ENCODE measurements at regions not wholly inside any gene's neighbourhood (a gene's known extent, or its start where the extent isn't known, plus 50 kb on each side); places are given as distances from the start of the nearest gene placed in this dataset.

DNA sequence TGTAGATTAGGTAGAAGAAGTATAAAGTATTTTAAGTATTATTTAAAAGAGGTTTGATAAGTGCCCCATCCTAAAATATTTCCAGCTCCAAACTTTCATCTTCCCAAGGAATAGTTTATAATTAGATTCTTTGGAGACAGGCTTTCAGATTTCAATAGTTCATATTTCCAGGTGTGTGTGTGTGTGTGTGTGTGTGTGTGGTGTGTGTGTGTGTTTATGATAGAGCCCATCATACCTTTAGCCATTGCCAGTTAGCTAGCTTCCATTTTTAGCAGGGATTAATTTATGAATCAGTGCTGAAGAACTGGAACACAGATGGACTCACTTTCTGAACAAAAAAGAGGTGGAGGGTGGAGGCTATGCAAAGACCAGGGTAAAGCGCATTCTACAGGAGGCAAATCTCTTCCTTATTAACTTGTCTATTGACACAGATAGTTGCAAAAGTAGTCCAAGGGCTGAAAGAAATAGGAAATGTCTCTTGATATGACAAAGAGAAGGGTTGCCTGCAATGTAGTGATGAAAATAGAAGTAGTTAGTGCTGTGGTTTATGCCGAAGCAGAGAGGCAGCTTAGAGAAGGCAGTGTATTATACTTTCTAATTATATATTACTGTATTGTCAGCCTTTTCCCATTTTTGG is 301.1 kb downstream of the MAN2A1 start (continued):
- TF ChIP-seq RFX5 (IDR thresholded peaks at IDR 0.05; ENCODE audit: borderline replicate concordance, low read depth, low read length), result no peak
- TF ChIP-seq TAF7 (optimal IDR thresholded peaks at IDR 0.05; ENCODE audit: borderline replicate concordance, low read depth, low read length), result no peak
- no peak for TF ChIP-seq CBX8 (IDR thresholded peaks at IDR 0.05; ENCODE audit: borderline replicate concordance, low read depth, low read length)
- TF ChIP-seq BACH1 (IDR thresholded peaks at IDR 0.05; ENCODE audit: low read length), result no peak
- TF ChIP-seq, protein P1, sequence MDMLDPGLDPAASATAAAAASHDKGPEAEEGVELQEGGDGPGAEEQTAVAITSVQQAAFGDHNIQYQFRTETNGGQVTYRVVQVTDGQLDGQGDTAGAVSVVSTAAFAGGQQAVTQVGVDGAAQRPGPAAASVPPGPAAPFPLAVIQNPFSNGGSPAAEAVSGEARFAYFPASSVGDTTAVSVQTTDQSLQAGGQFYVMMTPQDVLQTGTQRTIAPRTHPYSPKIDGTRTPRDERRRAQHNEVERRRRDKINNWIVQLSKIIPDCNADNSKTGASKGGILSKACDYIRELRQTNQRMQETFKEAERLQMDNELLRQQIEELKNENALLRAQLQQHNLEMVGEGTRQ (IDR thresholded peaks at IDR 0.05; ENCODE audit: low read length), result no peak
- TF ChIP-seq NANOG (IDR thresholded peaks at IDR 0.05; ENCODE audit: insufficient read depth, low read depth, low read length, poor library complexity, severe bottlenecking), result no peak
